Suppressor macrophage treated with lipopolysaccharide for 4 hours (primary cell): ENCODE measurements at regions not wholly inside any gene's neighbourhood (a gene's known extent, or its start where the extent isn't known, plus 50 kb on each side); places are given as distances from the start of the nearest gene placed in this dataset.
A peak's percentile ranks its signal among the peaks of the same experiment; 100 is the strongest.

Experiments
- DNase-seq: peaks from one replicate; pipeline ENCODE4 v3.0.0-alpha.2; 2020

- DNase-seq, result no peak
Measured at GRCh38 chr16:54672500-54672899, 258.2 kb upstream of the IRX5 start.

GRCh38 chr16:54657709-54658102 is 273.0 kb upstream of the IRX5 start:
- no peak for DNase-seq

GRCh38 chr16:54657058-54657708 is 273.5 kb upstream of the IRX5 start:
- DNase-seq, result peak; percentile 23

- DNase-seq, result no peak
Measured at GRCh38 chr16:54655121-54655590, 275.5 kb upstream of the IRX5 start.

- DNase-seq, result no peak
Measured at GRCh38 chr16:54654429-54654828, 276.2 kb upstream of the IRX5 start.

- no peak for DNase-seq
Measured at GRCh38 chr16:54652201-54652770, 278.4 kb upstream of the IRX5 start.

GRCh38 chr16:54651440-54652195 is 279.0 kb upstream of the IRX5 start:
- DNase-seq, result no peak

- DNase-seq, result no peak
Measured at GRCh38 chr16:54649876-54650275, 280.8 kb upstream of the IRX5 start.

GRCh38 chr16:54648575-54648974 is 282.1 kb upstream of the IRX5 start:
- no peak for DNase-seq

GRCh38 chr16:54647725-54648221 is 282.9 kb upstream of the IRX5 start:
- DNase-seq, result no peak

GRCh38 chr16:54647216-54647615 is 283.4 kb upstream of the IRX5 start:
- no peak for DNase-seq

- DNase-seq, result no peak
Measured at GRCh38 chr16:54645345-54645744, 285.3 kb upstream of the IRX5 start.

- DNase-seq, result no peak
Measured at GRCh38 chr16:54636221-54636793, 294.4 kb upstream of the IRX5 start.

GRCh38 chr16:54633943-54634362 is 296.7 kb upstream of the IRX5 start:
- DNase-seq, result no peak

GRCh38 chr16:54632322-54633220 is 298.1 kb upstream of the IRX5 start:
- no peak for DNase-seq

GRCh38 chr16:54631782-54632181 is 298.9 kb upstream of the IRX5 start:
- DNase-seq, result no peak

- no peak for DNase-seq
Measured at GRCh38 chr16:54630284-54630967, 300.2 kb upstream of the IRX5 start.

GRCh38 chr16:54628796-54629625 is 301.7 kb upstream of the IRX5 start:
- no peak for DNase-seq

GRCh38 chr16:54627616-54628015 is 303.0 kb upstream of the IRX5 start:
- no peak for DNase-seq

GRCh38 chr16:54623636-54624035 is 307.0 kb upstream of the IRX5 start:
- DNase-seq, result no peak

- DNase-seq, result no peak
Measured at GRCh38 chr16:54620197-54620596, 310.5 kb upstream of the IRX5 start.
